HEK293 (cell line): ENCODE measurements at regions not wholly inside any gene's neighbourhood (a gene's known extent, or its start where the extent isn't known, plus 50 kb on each side); places are given as distances from the start of the nearest gene placed in this dataset.

Experiments used
- CTCF ChIA-PET: fragments of 350-600 bp; formaldehyde crosslinking; extraction: SDS; loops from one replicate; lab custom pipeline; 2021; ENCODE audit warnings: antibody characterized with exemption; lab: Yijun Ruan, JAX
- POLR2A ChIA-PET: fragments of 300-600 bp; formaldehyde crosslinking; extraction: SDS; loops from one replicate; lab custom pipeline; 2020; ENCODE audit warnings: antibody characterized with exemption, inconsistent platforms; lab: Yijun Ruan, JAX
- H3K27ac ChIP-seq: fragments of 200-500 bp; sonication (Bioruptor generic); 2 replicates; pipeline ENCODE4 v1.5.1; 2014; ENCODE audit warnings: low read depth, low read length, control low read depth, inconsistent platforms; ENCODE audit errors: extremely low read depth
- H3K36me3 ChIP-seq, 2 experiments: fragments of 200-500 bp in 1 of 2; sonication (Bioruptor generic) in 1 of 2; 1 replicate in 1 of 2; 2 replicates in 1 of 2; pipeline ENCODE4 v1.5.1; 2014 to 2017; ENCODE audit warnings: inconsistent platforms in 2 of 2, low read length in 2 of 2; ENCODE audit not compliant: control insufficient read depth in 2 of 2, insufficient read depth in 1 of 2
- H3K4me1 ChIP-seq: fragments of 200-500 bp; sonication (Bioruptor generic); 2 replicates; pipeline ENCODE4 v1.5.1; 2014; ENCODE audit warnings: mild to moderate bottlenecking, low read length, inconsistent platforms; ENCODE audit not compliant: control insufficient read depth, insufficient read depth
- H3K4me3 ChIP-seq: 2 replicates; pipeline ENCODE4 v1.5.1; 2011; ENCODE audit warnings: low read depth, mild to moderate bottlenecking, control low read depth, low read length, moderate library complexity
- H3K9me3 ChIP-seq: fragments of 200-500 bp; sonication (Bioruptor generic); 2 replicates; pipeline ENCODE4 v1.5.1; 2014; ENCODE audit warnings: low read depth, low read length, inconsistent platforms; ENCODE audit not compliant: control insufficient read depth, insufficient read depth
- IKZF3 ChIP-seq: fragments of 450-650 bp; IDR thresholded peaks from 2 replicates; pipeline ENCODE4 v1.5.0; 2018; ENCODE audit warnings: missing biosample characterization, mild to moderate bottlenecking, missing genetic modification characterization, moderate library complexity
- KLF1 ChIP-seq: fragments of 450-650 bp; formaldehyde crosslinking; IDR thresholded peaks from 2 replicates; pipeline ENCODE4 v1.5.1; 2016; ENCODE audit warnings: missing biosample characterization, missing genetic modification characterization
- MEIS1 ChIP-seq: sonication (generic); formaldehyde crosslinking; IDR thresholded peaks from 2 replicates; pipeline ENCODE4 v1.8.1; 2022; ENCODE audit warnings: missing genetic modification reagents, mild to moderate bottlenecking, borderline replicate concordance
- MYNN ChIP-seq: fragments of 450-650 bp; formaldehyde crosslinking; IDR thresholded peaks from 2 replicates; pipeline ENCODE4 v1.5.1; 2016; ENCODE audit warnings: missing biosample characterization, missing genetic modification characterization, borderline replicate concordance
- SCRT1 ChIP-seq: fragments of 450-650 bp; formaldehyde crosslinking; IDR thresholded peaks from 2 replicates; pipeline ENCODE4 v1.5.1; 2016; ENCODE audit warnings: missing biosample characterization, missing genetic modification characterization, borderline replicate concordance
- TCF7L2 ChIP-seq: IDR thresholded peaks from 2 replicates; pipeline ENCODE4 v1.6.1; 2011; ENCODE audit warnings: low read depth, mild to moderate bottlenecking, inconsistent platforms, low read length, moderate library complexity, borderline replicate concordance
- ZNF10 ChIP-seq: fragments of 450-650 bp; formaldehyde crosslinking; IDR thresholded peaks from 2 replicates; pipeline ENCODE4 v1.5.1; 2017; ENCODE audit warnings: missing biosample characterization, missing genetic modification characterization
- ZNF239 ChIP-seq: fragments of 450-650 bp; formaldehyde crosslinking; IDR thresholded peaks from 2 replicates; pipeline ENCODE4 v1.5.1; 2016; ENCODE audit warnings: missing biosample characterization, missing genetic modification characterization
- ZNF302 ChIP-seq: fragments of 450-650 bp; formaldehyde crosslinking; IDR thresholded peaks from 2 replicates; pipeline ENCODE4 v1.5.1; 2016; ENCODE audit warnings: missing biosample characterization, missing genetic modification characterization, low read depth
- ZNF354C ChIP-seq: fragments of 450-650 bp; formaldehyde crosslinking; IDR thresholded peaks from 2 replicates; pipeline ENCODE4 v1.5.1; 2016; ENCODE audit warnings: missing biosample characterization, missing genetic modification characterization, low read depth, borderline replicate concordance
- ZNF37A ChIP-seq: fragments of 450-650 bp; IDR thresholded peaks from 2 replicates; pipeline ENCODE4 v1.5.1; 2018; ENCODE audit warnings: missing biosample characterization, missing genetic modification characterization
- ZNF394 ChIP-seq: fragments of 450-650 bp; formaldehyde crosslinking; IDR thresholded peaks from 2 replicates; pipeline ENCODE4 v1.5.1; 2016; ENCODE audit warnings: missing biosample characterization, missing genetic modification characterization, mild to moderate bottlenecking, moderate library complexity, borderline replicate concordance
- ZNF501 ChIP-seq: fragments of 450-650 bp; formaldehyde crosslinking; IDR thresholded peaks from 2 replicates; pipeline ENCODE4 v1.5.1; 2016; ENCODE audit warnings: missing biosample characterization, missing genetic modification characterization
- ZNF561 ChIP-seq: fragments of 450-650 bp; IDR thresholded peaks from 2 replicates; pipeline ENCODE4 v1.5.1; 2018; ENCODE audit warnings: missing biosample characterization, missing genetic modification characterization, borderline replicate concordance
- ZNF610 ChIP-seq: fragments of 450-650 bp; formaldehyde crosslinking; IDR thresholded peaks from 2 replicates; pipeline ENCODE4 v1.5.1; 2016; ENCODE audit warnings: missing biosample characterization, missing genetic modification characterization, borderline replicate concordance
- ZNF624 ChIP-seq: fragments of 450-650 bp; formaldehyde crosslinking; IDR thresholded peaks from 2 replicates; pipeline ENCODE4 v1.5.1; 2017; ENCODE audit warnings: missing biosample characterization, missing genetic modification characterization
- ZNF664 ChIP-seq: fragments of 450-650 bp; formaldehyde crosslinking; IDR thresholded peaks from 2 replicates; pipeline ENCODE4 v1.5.1; 2016; ENCODE audit warnings: missing biosample characterization, missing genetic modification characterization
- ZNF791 ChIP-seq: fragments of 450-650 bp; formaldehyde crosslinking; IDR thresholded peaks from 2 replicates; pipeline ENCODE4 v1.5.1; 2016; ENCODE audit warnings: missing biosample characterization, missing genetic modification characterization
- TF ChIP-seq, protein P1 (sequence below): fragments of 450-650 bp; formaldehyde crosslinking; IDR thresholded peaks from 2 replicates; pipeline ENCODE4 v1.5.1; 2016; ENCODE audit warnings: missing biosample characterization, missing genetic modification characterization
- TF ChIP-seq, protein P2 (sequence below): fragments of 450-650 bp; formaldehyde crosslinking; IDR thresholded peaks from 2 replicates; pipeline ENCODE4 v1.5.1; 2016; ENCODE audit warnings: missing biosample characterization, missing genetic modification characterization
- TF ChIP-seq, protein P3 (sequence below): fragments of 450-650 bp; IDR thresholded peaks from 2 replicates; pipeline ENCODE4 v1.5.1; 2018; ENCODE audit warnings: missing biosample characterization, missing genetic modification characterization
- TF ChIP-seq, protein P4 (sequence below): fragments of 450-650 bp; formaldehyde crosslinking; IDR thresholded peaks from 2 replicates; pipeline ENCODE4 v1.5.1; 2016; ENCODE audit warnings: missing biosample characterization, missing genetic modification characterization, borderline replicate concordance
- TF ChIP-seq, protein P5 (sequence below): fragments of 450-650 bp; formaldehyde crosslinking; IDR thresholded peaks from 2 replicates; pipeline ENCODE4 v1.5.1; 2016; ENCODE audit warnings: missing biosample characterization, missing genetic modification characterization
- TF ChIP-seq, protein P6 (sequence below): fragments of 450-650 bp; formaldehyde crosslinking; IDR thresholded peaks from 2 replicates; pipeline ENCODE4 v1.5.1; 2016; ENCODE audit warnings: missing biosample characterization, missing genetic modification characterization

DNA sequence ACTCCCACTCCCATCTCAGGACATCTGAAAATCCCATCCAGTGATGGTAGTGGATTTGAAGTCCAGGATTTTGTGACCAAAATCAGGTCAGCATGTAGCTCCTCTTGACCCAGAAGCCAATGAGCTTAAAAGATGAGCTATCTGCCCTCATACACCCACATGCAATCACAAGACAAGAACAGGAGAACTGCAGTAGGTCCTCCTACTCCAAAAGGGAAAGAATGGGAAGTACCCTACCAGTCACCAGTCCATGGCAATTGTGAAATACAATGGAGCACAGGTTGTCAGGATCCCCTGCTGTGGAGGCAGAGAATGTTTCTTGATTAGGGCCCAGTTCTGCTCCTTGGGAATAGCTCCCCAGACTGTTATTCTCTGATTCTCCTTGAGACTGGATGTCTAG is 347.3 kb upstream of the CNR1 start (continued):
- TF ChIP-seq, protein P1, sequence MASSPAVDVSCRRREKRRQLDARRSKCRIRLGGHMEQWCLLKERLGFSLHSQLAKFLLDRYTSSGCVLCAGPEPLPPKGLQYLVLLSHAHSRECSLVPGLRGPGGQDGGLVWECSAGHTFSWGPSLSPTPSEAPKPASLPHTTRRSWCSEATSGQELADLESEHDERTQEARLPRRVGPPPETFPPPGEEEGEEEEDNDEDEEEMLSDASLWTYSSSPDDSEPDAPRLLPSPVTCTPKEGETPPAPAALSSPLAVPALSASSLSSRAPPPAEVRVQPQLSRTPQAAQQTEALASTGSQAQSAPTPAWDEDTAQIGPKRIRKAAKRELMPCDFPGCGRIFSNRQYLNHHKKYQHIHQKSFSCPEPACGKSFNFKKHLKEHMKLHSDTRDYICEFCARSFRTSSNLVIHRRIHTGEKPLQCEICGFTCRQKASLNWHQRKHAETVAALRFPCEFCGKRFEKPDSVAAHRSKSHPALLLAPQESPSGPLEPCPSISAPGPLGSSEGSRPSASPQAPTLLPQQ: no peak
- TF ChIP-seq, protein P2, sequence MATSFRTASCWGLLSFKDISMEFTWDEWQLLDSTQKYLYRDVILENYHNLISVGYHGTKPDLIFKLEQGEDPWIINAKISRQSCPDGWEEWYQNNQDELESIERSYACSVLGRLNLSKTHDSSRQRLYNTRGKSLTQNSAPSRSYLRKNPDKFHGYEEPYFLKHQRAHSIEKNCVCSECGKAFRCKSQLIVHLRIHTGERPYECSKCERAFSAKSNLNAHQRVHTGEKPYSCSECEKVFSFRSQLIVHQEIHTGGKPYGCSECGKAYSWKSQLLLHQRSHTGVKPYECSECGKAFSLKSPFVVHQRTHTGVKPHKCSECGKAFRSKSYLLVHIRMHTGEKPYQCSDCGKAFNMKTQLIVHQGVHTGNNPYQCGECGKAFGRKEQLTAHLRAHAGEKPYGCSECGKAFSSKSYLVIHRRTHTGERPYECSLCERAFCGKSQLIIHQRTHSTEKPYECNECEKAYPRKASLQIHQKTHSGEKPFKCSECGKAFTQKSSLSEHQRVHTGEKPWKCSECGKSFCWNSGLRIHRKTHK: no peak
- no peak for TF ChIP-seq ZNF561
- TF ChIP-seq, protein P3, sequence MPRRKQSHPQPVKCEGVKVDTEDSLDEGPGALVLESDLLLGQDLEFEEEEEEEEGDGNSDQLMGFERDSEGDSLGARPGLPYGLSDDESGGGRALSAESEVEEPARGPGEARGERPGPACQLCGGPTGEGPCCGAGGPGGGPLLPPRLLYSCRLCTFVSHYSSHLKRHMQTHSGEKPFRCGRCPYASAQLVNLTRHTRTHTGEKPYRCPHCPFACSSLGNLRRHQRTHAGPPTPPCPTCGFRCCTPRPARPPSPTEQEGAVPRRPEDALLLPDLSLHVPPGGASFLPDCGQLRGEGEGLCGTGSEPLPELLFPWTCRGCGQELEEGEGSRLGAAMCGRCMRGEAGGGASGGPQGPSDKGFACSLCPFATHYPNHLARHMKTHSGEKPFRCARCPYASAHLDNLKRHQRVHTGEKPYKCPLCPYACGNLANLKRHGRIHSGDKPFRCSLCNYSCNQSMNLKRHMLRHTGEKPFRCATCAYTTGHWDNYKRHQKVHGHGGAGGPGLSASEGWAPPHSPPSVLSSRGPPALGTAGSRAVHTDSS (tag by site-specific recombination): no peak
- no peak for TF ChIP-seq ZNF791 (tag by site-specific recombination)
- TF ChIP-seq TCF7L2: no peak
- TF ChIP-seq ZNF664 (tag by site-specific recombination): no peak
- TF ChIP-seq ZNF10: no peak
- no peak for TF ChIP-seq ZNF624
- TF ChIP-seq, protein P4, sequence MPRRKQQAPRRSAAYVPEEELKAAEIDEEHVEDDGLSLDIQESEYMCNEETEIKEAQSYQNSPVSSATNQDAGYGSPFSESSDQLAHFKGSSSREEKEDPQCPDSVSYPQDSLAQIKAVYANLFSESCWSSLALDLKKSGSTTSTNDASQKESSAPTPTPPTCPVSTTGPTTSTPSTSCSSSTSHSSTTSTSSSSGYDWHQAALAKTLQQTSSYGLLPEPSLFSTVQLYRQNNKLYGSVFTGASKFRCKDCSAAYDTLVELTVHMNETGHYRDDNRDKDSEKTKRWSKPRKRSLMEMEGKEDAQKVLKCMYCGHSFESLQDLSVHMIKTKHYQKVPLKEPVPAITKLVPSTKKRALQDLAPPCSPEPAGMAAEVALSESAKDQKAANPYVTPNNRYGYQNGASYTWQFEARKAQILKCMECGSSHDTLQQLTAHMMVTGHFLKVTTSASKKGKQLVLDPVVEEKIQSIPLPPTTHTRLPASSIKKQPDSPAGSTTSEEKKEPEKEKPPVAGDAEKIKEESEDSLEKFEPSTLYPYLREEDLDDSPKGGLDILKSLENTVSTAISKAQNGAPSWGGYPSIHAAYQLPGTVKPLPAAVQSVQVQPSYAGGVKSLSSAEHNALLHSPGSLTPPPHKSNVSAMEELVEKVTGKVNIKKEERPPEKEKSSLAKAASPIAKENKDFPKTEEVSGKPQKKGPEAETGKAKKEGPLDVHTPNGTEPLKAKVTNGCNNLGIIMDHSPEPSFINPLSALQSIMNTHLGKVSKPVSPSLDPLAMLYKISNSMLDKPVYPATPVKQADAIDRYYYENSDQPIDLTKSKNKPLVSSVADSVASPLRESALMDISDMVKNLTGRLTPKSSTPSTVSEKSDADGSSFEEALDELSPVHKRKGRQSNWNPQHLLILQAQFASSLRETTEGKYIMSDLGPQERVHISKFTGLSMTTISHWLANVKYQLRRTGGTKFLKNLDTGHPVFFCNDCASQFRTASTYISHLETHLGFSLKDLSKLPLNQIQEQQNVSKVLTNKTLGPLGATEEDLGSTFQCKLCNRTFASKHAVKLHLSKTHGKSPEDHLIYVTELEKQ: no peak
- no peak for TF ChIP-seq ZNF354C (tag by site-specific recombination)
- no peak for TF ChIP-seq ZNF302

DNA sequence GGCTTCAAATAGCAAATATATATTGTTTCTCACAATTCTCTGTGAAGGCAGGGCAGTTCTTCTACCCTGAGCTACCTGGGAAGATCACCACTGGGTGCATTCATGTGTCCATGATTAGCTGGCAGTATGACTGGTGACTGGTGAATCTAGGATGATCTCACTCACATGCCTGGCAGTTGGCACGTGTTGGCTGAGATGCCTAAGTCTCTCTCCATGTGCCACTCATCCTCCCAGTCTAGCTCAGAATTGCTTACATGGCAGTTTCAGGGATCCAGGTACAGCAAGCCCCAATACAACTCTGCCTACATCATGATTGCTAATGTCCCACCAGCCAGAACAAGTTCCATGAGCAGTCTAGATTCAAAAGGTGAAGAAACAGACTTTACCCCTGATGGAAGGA is 346.8 kb upstream of the CNR1 start:
- no peak overlapping the region for H3K4me3 ChIP-seq
- POLR2A ChIA-PET: no interaction called here
- H3K36me3 ChIP-seq: no peaks in the 10 kb centered on the region
- CTCF ChIA-PET: interaction anchor here (0.6 to 1.5 kb wide), 3 partner anchors 20 to 902 kb away, joined by 3 read pairs; no protein-coding TSS in a partner anchor
- H3K9me3 ChIP-seq: no peaks in the 10 kb centered on the region
- no peak overlapping the region for H3K27ac ChIP-seq
- H3K4me1 ChIP-seq: no peaks in the 10 kb centered on the region
- TF ChIP-seq IKZF3 (tag by site-specific recombination) (no peak), MEIS1 (CRISPR knock-in tag) (no peak), MYNN (tag by site-specific recombination) (no peak), ZNF37A (tag by site-specific recombination) (no peak), KLF1 (tag by site-specific recombination) (no peak), ZNF394 (no peak), SCRT1 (tag by site-specific recombination) (no peak), ZNF610 (no peak), ZNF239 (tag by site-specific recombination) (no peak), ZNF501 (tag by site-specific recombination) (no peak)
- TF ChIP-seq, protein P5, sequence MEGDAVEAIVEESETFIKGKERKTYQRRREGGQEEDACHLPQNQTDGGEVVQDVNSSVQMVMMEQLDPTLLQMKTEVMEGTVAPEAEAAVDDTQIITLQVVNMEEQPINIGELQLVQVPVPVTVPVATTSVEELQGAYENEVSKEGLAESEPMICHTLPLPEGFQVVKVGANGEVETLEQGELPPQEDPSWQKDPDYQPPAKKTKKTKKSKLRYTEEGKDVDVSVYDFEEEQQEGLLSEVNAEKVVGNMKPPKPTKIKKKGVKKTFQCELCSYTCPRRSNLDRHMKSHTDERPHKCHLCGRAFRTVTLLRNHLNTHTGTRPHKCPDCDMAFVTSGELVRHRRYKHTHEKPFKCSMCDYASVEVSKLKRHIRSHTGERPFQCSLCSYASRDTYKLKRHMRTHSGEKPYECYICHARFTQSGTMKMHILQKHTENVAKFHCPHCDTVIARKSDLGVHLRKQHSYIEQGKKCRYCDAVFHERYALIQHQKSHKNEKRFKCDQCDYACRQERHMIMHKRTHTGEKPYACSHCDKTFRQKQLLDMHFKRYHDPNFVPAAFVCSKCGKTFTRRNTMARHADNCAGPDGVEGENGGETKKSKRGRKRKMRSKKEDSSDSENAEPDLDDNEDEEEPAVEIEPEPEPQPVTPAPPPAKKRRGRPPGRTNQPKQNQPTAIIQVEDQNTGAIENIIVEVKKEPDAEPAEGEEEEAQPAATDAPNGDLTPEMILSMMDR (tag by site-specific recombination): no peak
- TF ChIP-seq, protein P6, sequence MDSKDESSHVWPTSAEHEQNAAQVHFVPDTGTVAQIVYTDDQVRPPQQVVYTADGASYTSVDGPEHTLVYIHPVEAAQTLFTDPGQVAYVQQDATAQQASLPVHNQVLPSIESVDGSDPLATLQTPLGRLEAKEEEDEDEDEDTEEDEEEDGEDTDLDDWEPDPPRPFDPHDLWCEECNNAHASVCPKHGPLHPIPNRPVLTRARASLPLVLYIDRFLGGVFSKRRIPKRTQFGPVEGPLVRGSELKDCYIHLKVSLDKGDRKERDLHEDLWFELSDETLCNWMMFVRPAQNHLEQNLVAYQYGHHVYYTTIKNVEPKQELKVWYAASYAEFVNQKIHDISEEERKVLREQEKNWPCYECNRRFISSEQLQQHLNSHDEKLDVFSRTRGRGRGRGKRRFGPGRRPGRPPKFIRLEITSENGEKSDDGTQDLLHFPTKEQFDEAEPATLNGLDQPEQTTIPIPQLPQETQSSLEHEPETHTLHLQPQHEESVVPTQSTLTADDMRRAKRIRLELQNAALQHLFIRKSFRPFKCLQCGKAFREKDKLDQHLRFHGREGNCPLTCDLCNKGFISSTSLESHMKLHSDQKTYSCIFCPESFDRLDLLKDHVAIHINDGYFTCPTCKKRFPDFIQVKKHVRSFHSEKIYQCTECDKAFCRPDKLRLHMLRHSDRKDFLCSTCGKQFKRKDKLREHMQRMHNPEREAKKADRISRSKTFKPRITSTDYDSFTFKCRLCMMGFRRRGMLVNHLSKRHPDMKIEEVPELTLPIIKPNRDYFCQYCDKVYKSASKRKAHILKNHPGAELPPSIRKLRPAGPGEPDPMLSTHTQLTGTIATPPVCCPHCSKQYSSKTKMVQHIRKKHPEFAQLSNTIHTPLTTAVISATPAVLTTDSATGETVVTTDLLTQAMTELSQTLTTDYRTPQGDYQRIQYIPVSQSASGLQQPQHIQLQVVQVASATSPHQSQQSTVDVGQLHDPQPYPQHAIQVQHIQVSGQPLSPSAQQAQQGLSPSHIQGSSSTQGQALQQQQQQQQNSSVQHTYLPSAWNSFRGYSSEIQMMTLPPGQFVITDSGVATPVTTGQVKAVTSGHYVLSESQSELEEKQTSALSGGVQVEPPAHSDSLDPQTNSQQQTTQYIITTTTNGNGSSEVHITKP (tag by site-specific recombination): no peak
